ENCODE measurements at regions not wholly inside any gene's neighbourhood (a gene's known extent, or its start where the extent isn't known, plus 50 kb on each side); places are given as distances from the start of the nearest gene placed in this dataset.

GRCh38 chr16:13638218-13638617, 281.7 kb upstream of the ERCC4 start:
- no peaks in the 10 kb centered on the region for H3K9me1 ChIP-seq (ENCODE audit: insufficient read depth, low read length)
- no peak overlapping the region for H3K27ac ChIP-seq (ENCODE audit: insufficient read depth, low read length)
- H3K79me1 ChIP-seq (ENCODE audit: low read depth in 1 of 2, low read length in 2 of 2) = no peaks in the 10 kb centered on the region
- CTCF ChIA-PET = no interaction called here
- dilution Hi-C loops (cut with HindIII; ENCODE audit: low sequenced_read_pairs, unreplicated experiment) (no loop called here), intact Hi-C loops (cut with micrococcal nuclease) (no loop called here), in situ Hi-C loops (cut with MboI; ENCODE audit: low sequenced_read_pairs) (no loop called here)
- no peak overlapping the region for H3K18ac ChIP-seq (ENCODE audit: low read depth, low read length)
- H3K4me1 ChIP-seq (ENCODE audit: control insufficient read depth, insufficient read depth, low read length) = no peaks in the 10 kb centered on the region
- no peak overlapping the region for H3K4me2 ChIP-seq (ENCODE audit: low read depth, low read length)
- POLR2A ChIA-PET (ENCODE audit: unreplicated experiment) = no interaction called here
- H4K20me1 ChIP-seq (ENCODE audit: insufficient read depth, low read length) = no peaks in the 10 kb centered on the region
- H3K56ac ChIP-seq (ENCODE audit: extremely low read depth, insufficient read depth, low read length) = no peak overlapping the region
- peaks cover 11% of the 10 kb centered on the region for H3K9me3 ChIP-seq (ENCODE audit: control insufficient read depth, insufficient read depth, low read length)
- H2BK15ac ChIP-seq (ENCODE audit: low read depth, low read length) = no peak overlapping the region
- no peak overlapping the region for H2BK20ac ChIP-seq (ENCODE audit: low read depth, low read length)
- H4K8ac ChIP-seq (ENCODE audit: low read depth in 2 of 2, low read length in 2 of 2) = no peak overlapping the region
- TF ChIP-seq FOS (IDR thresholded peaks at IDR 0.05; ENCODE audit: low read depth, low read length) (no peak), MAFK (IDR thresholded peaks at IDR 0.05; ENCODE audit: low read depth, low read length) (peak; percentile 22; the same call in 1 of the 2 replicates), USF2 (IDR thresholded peaks at IDR 0.05; ENCODE audit: low read depth, low read length) (no peak), RCOR1 (IDR thresholded peaks at IDR 0.05; ENCODE audit: insufficient replicate concordance, low read length) (no peak)
- ATAC-seq (ENCODE audit: low read depth) = no peak
- H3K23ac ChIP-seq (ENCODE audit: low read depth, low read length) = no peak overlapping the region
- H3K27me3 ChIP-seq (ENCODE audit: control insufficient read depth, insufficient read depth, low read length) = no peaks in the 10 kb centered on the region
- no peaks in the 10 kb centered on the region for H3K36me3 ChIP-seq (ENCODE audit: control insufficient read depth, insufficient read depth, low read length)
- no TSS peak for BruUV-seq (replicated peaks)
- no peak overlapping the region for H3K14ac ChIP-seq (replicated peaks; ENCODE audit: low read depth, low read length)
- H3K4me3 ChIP-seq (ENCODE audit: insufficient read depth, low read depth, low read length) = no peak overlapping the region
- no peak overlapping the region for H2AK9ac ChIP-seq (replicated peaks; ENCODE audit: low read depth, low read length, poor library complexity)
- H2BK120ac ChIP-seq (ENCODE audit: low read depth, low read length) = no peak overlapping the region
- no peak overlapping the region for H4K91ac ChIP-seq (ENCODE audit: insufficient read depth, low read depth, low read length)
- no peak overlapping the region for H2AK5ac ChIP-seq (ENCODE audit: low read depth, low read length)
- no peak overlapping the region for H4K5ac ChIP-seq (ENCODE audit: low read depth, low read length)
- no CpG with 5 or more reads among the region's 2 CpGs for WGBS, 2 experiments (ENCODE audit: extremely low coverage in 2 of 2, insufficient read length in 1 of 2)
- no peak overlapping the region for H3K9ac ChIP-seq (ENCODE audit: low read depth, low read length)
- no peak overlapping the region for H3K4ac ChIP-seq (ENCODE audit: low read depth, low read length)
- H2BK5ac ChIP-seq (ENCODE audit: low read depth, low read length, poor library complexity, severe bottlenecking) = no peak overlapping the region
- no peak for DNase-seq
- H2AFZ ChIP-seq (replicated peaks; ENCODE audit: low read length, poor library complexity) = no peak overlapping the region

Measured in IMR-90 (cell line).